CD4-positive, alpha-beta memory T cell (primary cell): ENCODE measurements at regions not wholly inside any gene's neighbourhood (a gene's known extent, or its start where the extent isn't known, plus 50 kb on each side); places are given as distances from the start of the nearest gene placed in this dataset.

ENCODE experiments used
- CTCF ChIA-PET: fragments of 350-600 bp; sonication (Branson Sonifier 250); formaldehyde crosslinking; loops from one replicate; lab custom pipeline; 2021; ENCODE audit warnings: inconsistent platforms; ENCODE audit not compliant: partially characterized antibody; lab: Charles Lee
- POLR2A ChIA-PET: fragments of 350-600 bp; sonication (Branson Sonifier 250); formaldehyde crosslinking; loops from one replicate; lab custom pipeline; 2021; ENCODE audit not compliant: partially characterized antibody; lab: Charles Lee
- DNase-seq, 5 donors: peaks; one replicate each; pipeline versions ENCODE4 v3.0.0 to v3.0.0-alpha.2; 2020 to 2022; ENCODE audit warnings: mixed read lengths in 1 of 5
- H3K27ac ChIP-seq: one replicate; pipeline ENCODE4 v1.7.0; 2013; ENCODE audit warnings: low read depth, low read length
- H3K27me3 ChIP-seq: 2 replicates; pipeline ENCODE4 v1.7.0; 2013; ENCODE audit warnings: mild to moderate bottlenecking, low read length, moderate library complexity; ENCODE audit not compliant: insufficient read depth
- H3K36me3 ChIP-seq: 2 replicates; pipeline ENCODE4 v1.7.0; 2013; ENCODE audit warnings: mild to moderate bottlenecking, low read length, moderate library complexity; ENCODE audit not compliant: insufficient read depth
- H3K4me1 ChIP-seq: 2 replicates; pipeline ENCODE4 v1.7.0; 2013; ENCODE audit warnings: mild to moderate bottlenecking, low read length, moderate library complexity; ENCODE audit not compliant: insufficient read depth
- H3K4me3 ChIP-seq, 2 donors: one replicate each; pipeline ENCODE4 v1.7.0; 2013; ENCODE audit warnings: low read length in 2 of 2, mild to moderate bottlenecking in 1 of 2
- H3K9me3 ChIP-seq, 2 donors: one replicate each; pipeline ENCODE4 v1.7.0; 2013; ENCODE audit warnings: low read length in 2 of 2, control low read depth in 1 of 2; ENCODE audit not compliant: control insufficient read depth in 1 of 2
- H3K27ac Mint-ChIP-seq, 7 donors: one replicate each; pipeline ENCODE4 v1.8.0; 2020 to 2021; ENCODE audit warnings: mixed read lengths in 7 of 7, mild to moderate bottlenecking in 6 of 7, inconsistent platforms in 3 of 7, moderate library complexity in 3 of 7
- H3K27me3 Mint-ChIP-seq, 2 donors: one replicate each; pipeline ENCODE4 v1.8.0; 2020 to 2021; ENCODE audit warnings: mixed read lengths in 2 of 2
- H3K36me3 Mint-ChIP-seq, 2 donors: one replicate each; pipeline ENCODE4 v1.8.0; 2020 to 2021; ENCODE audit warnings: mixed read lengths in 2 of 2, inconsistent platforms in 1 of 2, mild to moderate bottlenecking in 1 of 2
- H3K4me1 Mint-ChIP-seq, 4 donors: one replicate each; pipeline ENCODE4 v1.8.0; 2020 to 2021; ENCODE audit warnings: mixed read lengths in 4 of 4, mild to moderate bottlenecking in 1 of 4
- H3K4me3 Mint-ChIP-seq, 8 donors: one replicate each; pipeline ENCODE4 v1.8.0; 2020 to 2021; ENCODE audit warnings: mixed read lengths in 8 of 8, mild to moderate bottlenecking in 7 of 8, moderate library complexity in 6 of 8, inconsistent platforms in 3 of 8
- H3K9me3 Mint-ChIP-seq, 8 donors: one replicate each; pipeline ENCODE4 v1.8.0; 2020 to 2021; ENCODE audit warnings: mixed read lengths in 8 of 8, mild to moderate bottlenecking in 5 of 8, inconsistent platforms in 3 of 8, moderate library complexity in 1 of 8
- intact Hi-C: fragments of 100-400 bp; cut with micrococcal nuclease; formaldehyde crosslinking; loops from one replicate; pipeline ENCODE4 v1.15.1; 2023

DNA sequence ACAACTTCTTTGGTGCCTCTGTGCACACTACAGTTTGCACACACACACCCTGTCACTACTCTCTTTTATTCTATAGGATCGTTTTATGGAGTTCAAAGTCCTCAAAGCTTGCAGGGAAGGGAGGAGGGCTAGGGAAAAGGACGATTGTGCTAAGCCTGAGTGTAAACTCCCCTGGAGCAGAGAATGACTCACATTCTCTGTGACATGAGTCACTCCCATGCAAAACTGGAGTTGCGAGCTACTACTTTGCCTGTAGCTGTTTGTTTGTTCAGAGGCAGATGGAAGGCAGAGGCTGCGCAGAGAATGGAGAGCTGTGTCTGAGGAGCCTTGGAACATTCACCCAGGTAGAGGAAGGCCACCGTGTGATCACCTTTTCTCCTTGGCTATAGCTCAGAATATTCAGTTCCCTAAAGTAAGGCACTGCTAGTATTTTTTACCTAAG, 80.5 kb upstream of the MBNL2 start:
- H3K4me1 ChIP-seq: no peaks in the 10 kb centered on the region
- no peak overlapping the region for H3K4me3 ChIP-seq
- ChIA-PET POLR2A (no interaction called here), CTCF (interaction anchor here (0.8 to 1.9 kb wide), 4 partner anchors 11 to 218 kb away, joined by 3 to 6 read pairs (median 3); no protein-coding TSS in a partner anchor)
- intact Hi-C loops: no loop called here
- DNase-seq: no peak
- H3K36me3 ChIP-seq: no peaks in the 10 kb centered on the region
- no peak overlapping the region for H3K27ac Mint-ChIP-seq
- H3K9me3 ChIP-seq: no peaks in the 10 kb centered on the region
- H3K4me3 Mint-ChIP-seq: peak overlapping the region in 2 of 8 donors; percentile 0 to 47
- H3K36me3 Mint-ChIP-seq: no peaks in the 10 kb centered on the region
- peaks cover 0 to 5% (median 2%) of the 10 kb centered on the region in 4 donors for H3K4me1 Mint-ChIP-seq
- no peak overlapping the region for H3K27ac ChIP-seq
- H3K27me3 Mint-ChIP-seq: peaks cover 7 to 11% of the 10 kb centered on the region in 2 donors
- no peaks in the 10 kb centered on the region for H3K27me3 ChIP-seq
- no peaks in the 10 kb centered on the region for H3K9me3 Mint-ChIP-seq

DNA sequence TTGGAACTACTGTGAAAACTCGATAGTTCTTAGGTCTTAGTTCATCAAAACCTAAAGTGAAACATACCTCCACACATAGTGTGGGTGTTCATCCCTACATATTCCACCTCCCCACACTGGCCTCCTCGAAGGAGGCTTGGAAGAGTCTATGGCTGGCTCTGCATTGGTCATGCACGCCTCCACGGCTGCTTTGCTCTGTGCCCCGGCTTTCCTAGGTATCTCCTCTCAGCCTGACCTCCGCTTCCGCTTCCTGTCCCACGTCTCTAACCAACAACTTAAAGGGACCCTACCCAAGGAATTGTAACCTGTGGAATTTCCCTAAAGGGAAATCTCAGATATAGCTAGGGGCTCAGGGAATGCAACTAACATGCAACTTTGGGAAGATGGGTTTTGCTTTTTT, 79.7 kb upstream of the MBNL2 start:
- H3K9me3 Mint-ChIP-seq: no peaks in the 10 kb centered on the region
- Histone ChIP-seq H3K4me1 (no peaks in the 10 kb centered on the region), H3K4me3 (no peak overlapping the region), H3K36me3 (no peaks in the 10 kb centered on the region), H3K9me3 (no peaks in the 10 kb centered on the region), H3K27me3 (no peaks in the 10 kb centered on the region), H3K27ac (no peak overlapping the region)
- POLR2A ChIA-PET: no interaction called here
- peak overlapping the region in 3 of 7 donors; percentile 2 to 59 (median 4) for H3K27ac Mint-ChIP-seq
- no peaks in the 10 kb centered on the region for H3K36me3 Mint-ChIP-seq
- H3K4me3 Mint-ChIP-seq: peak overlapping the region in 6 of 8 donors; percentile 8 to 64 (median 50)
- H3K4me1 Mint-ChIP-seq: peaks cover 0 to 5% (median 2%) of the 10 kb centered on the region in 4 donors
- CTCF ChIA-PET: interaction anchor here (1.3 to 2.1 kb wide), 4 partner anchors 17 to 217 kb away, joined by 3 to 10 read pairs (median 4); no protein-coding TSS in a partner anchor
- intact Hi-C loops: no loop called here
- DNase-seq: no peak
- peaks cover 8 to 12% of the 10 kb centered on the region in 2 donors for H3K27me3 Mint-ChIP-seq

DNA sequence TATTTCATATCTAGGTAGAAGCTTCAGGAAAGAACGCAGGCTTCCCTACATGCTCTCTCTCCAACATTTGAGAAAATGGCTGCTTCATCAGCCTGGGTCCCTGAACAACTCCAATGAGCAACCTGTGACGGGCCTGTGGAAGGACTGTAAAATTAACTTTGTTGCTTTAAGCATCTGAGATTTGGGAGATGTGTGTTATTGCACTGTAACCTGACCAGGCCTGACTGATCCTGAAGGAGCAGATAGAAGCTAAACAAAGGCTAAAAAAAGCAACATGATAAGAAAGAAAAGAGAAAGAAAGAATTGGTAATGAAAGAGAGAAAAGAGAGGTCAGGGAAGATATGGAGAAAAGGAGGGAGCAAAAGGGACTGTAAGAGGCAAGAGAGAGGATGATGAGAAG, 77.1 kb upstream of the MBNL2 start:
- Mint-ChIP-seq H3K4me3 (no peak overlapping the region), H3K27ac (no peak overlapping the region), H3K4me1 (peaks cover 0 to 5% (median 2%) of the 10 kb centered on the region in 4 donors), H3K36me3 (no peaks in the 10 kb centered on the region), H3K9me3 (no peaks in the 10 kb centered on the region), H3K27me3 (peaks cover 9% of the 10 kb centered on the region in 2 donors)
- no peak for DNase-seq
- Histone ChIP-seq H3K9me3 (no peaks in the 10 kb centered on the region), H3K27ac (no peak overlapping the region), H3K36me3 (no peaks in the 10 kb centered on the region), H3K27me3 (no peaks in the 10 kb centered on the region), H3K4me3 (no peak overlapping the region), H3K4me1 (no peaks in the 10 kb centered on the region)
- CTCF ChIA-PET: interaction anchor here (0.7 to 1.2 kb wide), 2 partner anchors 9 to 35 kb away, joined by 3 to 4 read pairs; no protein-coding TSS in a partner anchor
- intact Hi-C loops: no loop called here
- POLR2A ChIA-PET: no interaction called here

GRCh38 chr13:97148894-97149293, 73.2 kb upstream of the MBNL2 start:
- Mint-ChIP-seq H3K4me3 (no peak overlapping the region), H3K36me3 (no peaks in the 10 kb centered on the region), H3K27ac (no peak overlapping the region), H3K9me3 (no peaks in the 10 kb centered on the region), H3K4me1 (no peaks in the 10 kb centered on the region), H3K27me3 (peaks cover 5 to 6% of the 10 kb centered on the region in 2 donors)
- no peak overlapping the region for H3K4me3 ChIP-seq
- DNase-seq: no peak
- no peak overlapping the region for H3K27ac ChIP-seq
- no peaks in the 10 kb centered on the region for H3K4me1 ChIP-seq
- ChIA-PET CTCF (no interaction called here), POLR2A (no interaction called here)
- no peaks in the 10 kb centered on the region for H3K9me3 ChIP-seq
- intact Hi-C loops: no loop called here
- H3K27me3 ChIP-seq: no peaks in the 10 kb centered on the region
- H3K36me3 ChIP-seq: no peaks in the 10 kb centered on the region

GRCh38 chr13:97160421-97160820, 61.7 kb upstream of the MBNL2 start:
- peaks cover 0 to 3% (median 0%) of the 10 kb centered on the region in 4 donors for H3K4me1 Mint-ChIP-seq
- H3K4me1 ChIP-seq: no peaks in the 10 kb centered on the region
- intact Hi-C loops: no loop called here
- H3K9me3 Mint-ChIP-seq: no peaks in the 10 kb centered on the region
- no peak overlapping the region for H3K4me3 Mint-ChIP-seq
- ChIA-PET POLR2A (no interaction called here), CTCF (no interaction called here)
- no peak overlapping the region for H3K27ac Mint-ChIP-seq
- DNase-seq: no peak
- H3K36me3 Mint-ChIP-seq: no peaks in the 10 kb centered on the region
- H3K27me3 ChIP-seq: no peaks in the 10 kb centered on the region
- H3K4me3 ChIP-seq: no peak overlapping the region
- H3K27me3 Mint-ChIP-seq: peaks cover 0 to 1% of the 10 kb centered on the region in 2 donors
- H3K27ac ChIP-seq: no peak overlapping the region
- H3K9me3 ChIP-seq: no peaks in the 10 kb centered on the region
- H3K36me3 ChIP-seq: no peaks in the 10 kb centered on the region

GRCh38 chr13:97161582-97162231, 60.4 kb upstream of the MBNL2 start:
- intact Hi-C loops: no loop called here
- no peaks in the 10 kb centered on the region for H3K36me3 Mint-ChIP-seq
- no peak overlapping the region for H3K4me3 Mint-ChIP-seq
- no peaks in the 10 kb centered on the region for H3K27me3 ChIP-seq
- CTCF ChIA-PET: interaction anchor here (0.7 kb wide), 1 partner anchor 65 kb away, joined by 3 read pairs; no protein-coding TSS in a partner anchor
- H3K9me3 ChIP-seq: no peaks in the 10 kb centered on the region
- no peak overlapping the region for H3K27ac ChIP-seq
- H3K4me3 ChIP-seq: no peak overlapping the region
- peaks cover 0 to 1% of the 10 kb centered on the region in 2 donors for H3K27me3 Mint-ChIP-seq
- H3K27ac Mint-ChIP-seq: no peak overlapping the region
- no peaks in the 10 kb centered on the region for H3K9me3 Mint-ChIP-seq
- peaks cover 0 to 3% (median 0%) of the 10 kb centered on the region in 4 donors for H3K4me1 Mint-ChIP-seq
- DNase-seq: no peak
- H3K36me3 ChIP-seq: no peaks in the 10 kb centered on the region
- POLR2A ChIA-PET: no interaction called here
- no peaks in the 10 kb centered on the region for H3K4me1 ChIP-seq

GRCh38 chr13:97165502-97166425, 56.4 kb upstream of the MBNL2 start:
- no peak for DNase-seq
- H3K27me3 Mint-ChIP-seq: peaks cover 0 to 3% of the 10 kb centered on the region in 2 donors
- Histone ChIP-seq H3K27ac (no peak overlapping the region), H3K9me3 (no peaks in the 10 kb centered on the region), H3K4me3 (no peak overlapping the region), H3K4me1 (no peaks in the 10 kb centered on the region), H3K36me3 (no peaks in the 10 kb centered on the region), H3K27me3 (no peaks in the 10 kb centered on the region)
- no peak overlapping the region for H3K27ac Mint-ChIP-seq
- CTCF ChIA-PET: no interaction called here
- H3K4me1 Mint-ChIP-seq: peaks cover 0 to 3% (median 0%) of the 10 kb centered on the region in 4 donors
- no peak overlapping the region for H3K4me3 Mint-ChIP-seq
- H3K9me3 Mint-ChIP-seq: no peaks in the 10 kb centered on the region
- intact Hi-C loops: no loop called here
- POLR2A ChIA-PET: no interaction called here
- no peaks in the 10 kb centered on the region for H3K36me3 Mint-ChIP-seq
